ENCODE measurements at regions not wholly inside any gene's neighbourhood (a gene's known extent, or its start where the extent isn't known, plus 50 kb on each side); places are given as distances from the start of the nearest gene placed in this dataset.

DNA sequence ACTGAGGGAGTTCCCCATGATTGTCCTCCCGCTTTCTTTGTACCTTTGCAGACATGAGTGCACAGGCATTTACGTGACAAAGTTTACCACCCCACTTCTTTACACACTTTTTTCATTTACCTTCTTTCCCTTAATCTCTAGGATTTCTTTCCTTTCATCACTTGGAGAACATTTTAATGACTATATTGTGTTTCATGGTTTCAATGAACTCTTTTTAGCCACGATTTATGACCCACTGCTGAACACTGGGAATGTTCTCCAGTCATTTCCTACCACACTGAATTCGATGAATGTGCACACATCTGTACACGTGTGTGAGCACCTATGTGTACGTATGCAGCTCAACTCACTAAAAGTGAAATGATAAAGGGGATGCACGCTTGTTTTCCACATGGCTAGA is 371.7 kb upstream of the IGFBP3 start (continued):
- TF ChIP-seq, protein P1, sequence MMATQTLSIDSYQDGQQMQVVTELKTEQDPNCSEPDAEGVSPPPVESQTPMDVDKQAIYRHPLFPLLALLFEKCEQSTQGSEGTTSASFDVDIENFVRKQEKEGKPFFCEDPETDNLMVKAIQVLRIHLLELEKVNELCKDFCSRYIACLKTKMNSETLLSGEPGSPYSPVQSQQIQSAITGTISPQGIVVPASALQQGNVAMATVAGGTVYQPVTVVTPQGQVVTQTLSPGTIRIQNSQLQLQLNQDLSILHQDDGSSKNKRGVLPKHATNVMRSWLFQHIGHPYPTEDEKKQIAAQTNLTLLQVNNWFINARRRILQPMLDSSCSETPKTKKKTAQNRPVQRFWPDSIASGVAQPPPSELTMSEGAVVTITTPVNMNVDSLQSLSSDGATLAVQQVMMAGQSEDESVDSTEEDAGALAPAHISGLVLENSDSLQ (IDR thresholded peaks at IDR 0.05), result no peak
- no peak for TF ChIP-seq SREBF2 (IDR thresholded peaks at IDR 0.05; ENCODE audit: low read length)
- TF ChIP-seq, protein P2, sequence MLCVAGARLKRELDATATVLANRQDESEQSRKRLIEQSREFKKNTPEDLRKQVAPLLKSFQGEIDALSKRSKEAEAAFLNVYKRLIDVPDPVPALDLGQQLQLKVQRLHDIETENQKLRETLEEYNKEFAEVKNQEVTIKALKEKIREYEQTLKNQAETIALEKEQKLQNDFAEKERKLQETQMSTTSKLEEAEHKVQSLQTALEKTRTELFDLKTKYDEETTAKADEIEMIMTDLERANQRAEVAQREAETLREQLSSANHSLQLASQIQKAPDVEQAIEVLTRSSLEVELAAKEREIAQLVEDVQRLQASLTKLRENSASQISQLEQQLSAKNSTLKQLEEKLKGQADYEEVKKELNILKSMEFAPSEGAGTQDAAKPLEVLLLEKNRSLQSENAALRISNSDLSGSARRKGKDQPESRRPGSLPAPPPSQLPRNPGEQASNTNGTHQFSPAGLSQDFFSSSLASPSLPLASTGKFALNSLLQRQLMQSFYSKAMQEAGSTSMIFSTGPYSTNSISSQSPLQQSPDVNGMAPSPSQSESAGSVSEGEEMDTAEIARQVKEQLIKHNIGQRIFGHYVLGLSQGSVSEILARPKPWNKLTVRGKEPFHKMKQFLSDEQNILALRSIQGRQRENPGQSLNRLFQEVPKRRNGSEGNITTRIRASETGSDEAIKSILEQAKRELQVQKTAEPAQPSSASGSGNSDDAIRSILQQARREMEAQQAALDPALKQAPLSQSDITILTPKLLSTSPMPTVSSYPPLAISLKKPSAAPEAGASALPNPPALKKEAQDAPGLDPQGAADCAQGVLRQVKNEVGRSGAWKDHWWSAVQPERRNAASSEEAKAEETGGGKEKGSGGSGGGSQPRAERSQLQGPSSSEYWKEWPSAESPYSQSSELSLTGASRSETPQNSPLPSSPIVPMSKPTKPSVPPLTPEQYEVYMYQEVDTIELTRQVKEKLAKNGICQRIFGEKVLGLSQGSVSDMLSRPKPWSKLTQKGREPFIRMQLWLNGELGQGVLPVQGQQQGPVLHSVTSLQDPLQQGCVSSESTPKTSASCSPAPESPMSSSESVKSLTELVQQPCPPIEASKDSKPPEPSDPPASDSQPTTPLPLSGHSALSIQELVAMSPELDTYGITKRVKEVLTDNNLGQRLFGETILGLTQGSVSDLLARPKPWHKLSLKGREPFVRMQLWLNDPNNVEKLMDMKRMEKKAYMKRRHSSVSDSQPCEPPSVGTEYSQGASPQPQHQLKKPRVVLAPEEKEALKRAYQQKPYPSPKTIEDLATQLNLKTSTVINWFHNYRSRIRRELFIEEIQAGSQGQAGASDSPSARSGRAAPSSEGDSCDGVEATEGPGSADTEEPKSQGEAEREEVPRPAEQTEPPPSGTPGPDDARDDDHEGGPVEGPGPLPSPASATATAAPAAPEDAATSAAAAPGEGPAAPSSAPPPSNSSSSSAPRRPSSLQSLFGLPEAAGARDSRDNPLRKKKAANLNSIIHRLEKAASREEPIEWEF (IDR thresholded peaks at IDR 0.05; ENCODE audit: insufficient replicate concordance, low read depth, low read length), result no peak
- TF ChIP-seq DPF2 (IDR thresholded peaks at IDR 0.05), result no peak
- TF ChIP-seq CEBPB (IDR thresholded peaks at IDR 0.05; ENCODE audit: borderline replicate concordance in 1 of 2, low read depth in 2 of 2, low read length in 2 of 2), result no peak
- no peak for TF ChIP-seq CREM (IDR thresholded peaks at IDR 0.05; ENCODE audit: low read depth)
- TF ChIP-seq, protein P3, sequence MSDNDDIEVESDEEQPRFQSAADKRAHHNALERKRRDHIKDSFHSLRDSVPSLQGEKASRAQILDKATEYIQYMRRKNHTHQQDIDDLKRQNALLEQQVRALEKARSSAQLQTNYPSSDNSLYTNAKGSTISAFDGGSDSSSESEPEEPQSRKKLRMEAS (IDR thresholded peaks at IDR 0.05; ENCODE audit: low read depth, low read length), result no peak
